AG09309 (cell line): ENCODE measurements at regions not wholly inside any gene's neighbourhood (a gene's known extent, or its start where the extent isn't known, plus 50 kb on each side); places are given as distances from the start of the nearest gene placed in this dataset.

ENCODE experiments used
- DNase-seq: peaks from one replicate; pipeline ENCODE4 v3.0.0-alpha.2; 2010; ENCODE audit warnings: low read depth
- H3K4me3 ChIP-seq: 2 replicates; pipeline ENCODE4 v1.5.1; 2011; ENCODE audit warnings: mild to moderate bottlenecking, low read depth, low read length, moderate library complexity; ENCODE audit not compliant: control insufficient read depth
- CTCF ChIP-seq: IDR thresholded peaks from 2 replicates; pipeline ENCODE4 v1.5.1; 2011; ENCODE audit warnings: mild to moderate bottlenecking, low read depth, low read length, inconsistent platforms; ENCODE audit not compliant: insufficient read depth, control insufficient read depth; ENCODE audit errors: missing control alignments

- no peak for TF ChIP-seq CTCF
- no peak for DNase-seq
- H3K4me3 ChIP-seq: no peak overlapping the region
Observed at GRCh38 chr2:234708717-234709116, 211.8 kb upstream of the ARL4C start.

- H3K4me3 ChIP-seq: no peak overlapping the region
- no peak for DNase-seq
Observed at GRCh38 chr2:234708091-234708683, 211.3 kb upstream of the ARL4C start.

GRCh38 chr2:234706086-234706485, 209.2 kb upstream of the ARL4C start:
- no peak for DNase-seq
- no peak for TF ChIP-seq CTCF
- H3K4me3 ChIP-seq: no peak overlapping the region

More at GRCh38 chr2:234708091-234708683, 211.3 kb upstream of the ARL4C start:
- TF ChIP-seq CTCF: no peak

GRCh38 chr2:234705108-234705507, 208.2 kb upstream of the ARL4C start:
- no peak overlapping the region for H3K4me3 ChIP-seq
- TF ChIP-seq CTCF: no peak
- peak; percentile 7 for DNase-seq

GRCh38 chr2:234703258-234703657, 206.4 kb upstream of the ARL4C start:
- no peak for TF ChIP-seq CTCF
- H3K4me3 ChIP-seq: no peak overlapping the region
- no peak for DNase-seq

- no peak for DNase-seq
- TF ChIP-seq CTCF: no peak
Observed at GRCh38 chr2:234702731-234703225, 205.9 kb upstream of the ARL4C start.

More at GRCh38 chr2:234702731-234703225, 205.9 kb upstream of the ARL4C start:
- no peak overlapping the region for H3K4me3 ChIP-seq
